ENCODE measurements at regions not wholly inside any gene's neighbourhood (a gene's known extent, or its start where the extent isn't known, plus 50 kb on each side); places are given as distances from the start of the nearest gene placed in this dataset.

- ChIA-PET POLR2A (no interaction called here), CTCF (no interaction called here)
- Mint-ChIP-seq H3K4me1 (ENCODE audit: low read depth) (peaks cover 58% of the 10 kb centered on the region), H3K36me3 (ENCODE audit: low read depth) (no peaks in the 10 kb centered on the region), H3K4me3 (no peak overlapping the region), H3K9me3 (peaks cover 2% of the 10 kb centered on the region), H3K27me3 (no peaks in the 10 kb centered on the region), H3K27ac (no peak overlapping the region)
- intact Hi-C loops (cut with DNase I, micrococcal nuclease): no loop called here
- Histone ChIP-seq H3K27ac (ENCODE audit: low read depth in 1 of 2, low read length in 2 of 2) (no peak overlapping the region), H3K4me1 (ENCODE audit: insufficient read depth, low read length) (peaks cover 19% of the 10 kb centered on the region), H3K27me3 (ENCODE audit: control insufficient read depth in 1 of 2, insufficient read depth in 2 of 2, low read length in 2 of 2) (no peaks in the 10 kb centered on the region), H3K36me3 (ENCODE audit: insufficient read depth, low read length) (no peaks in the 10 kb centered on the region), H3K4me3 (ENCODE audit: low read length) (no peak overlapping the region), H3K9me3 (ENCODE audit: control insufficient read depth in 1 of 2, insufficient read depth in 1 of 2, low read length in 2 of 2) (no peaks in the 10 kb centered on the region)
- DNase-seq (peak in 2 of 14 experiments; percentile 20 to 24), ATAC-seq (ENCODE audit: poor library complexity) (no peak)
- TF ChIP-seq, protein P1, sequence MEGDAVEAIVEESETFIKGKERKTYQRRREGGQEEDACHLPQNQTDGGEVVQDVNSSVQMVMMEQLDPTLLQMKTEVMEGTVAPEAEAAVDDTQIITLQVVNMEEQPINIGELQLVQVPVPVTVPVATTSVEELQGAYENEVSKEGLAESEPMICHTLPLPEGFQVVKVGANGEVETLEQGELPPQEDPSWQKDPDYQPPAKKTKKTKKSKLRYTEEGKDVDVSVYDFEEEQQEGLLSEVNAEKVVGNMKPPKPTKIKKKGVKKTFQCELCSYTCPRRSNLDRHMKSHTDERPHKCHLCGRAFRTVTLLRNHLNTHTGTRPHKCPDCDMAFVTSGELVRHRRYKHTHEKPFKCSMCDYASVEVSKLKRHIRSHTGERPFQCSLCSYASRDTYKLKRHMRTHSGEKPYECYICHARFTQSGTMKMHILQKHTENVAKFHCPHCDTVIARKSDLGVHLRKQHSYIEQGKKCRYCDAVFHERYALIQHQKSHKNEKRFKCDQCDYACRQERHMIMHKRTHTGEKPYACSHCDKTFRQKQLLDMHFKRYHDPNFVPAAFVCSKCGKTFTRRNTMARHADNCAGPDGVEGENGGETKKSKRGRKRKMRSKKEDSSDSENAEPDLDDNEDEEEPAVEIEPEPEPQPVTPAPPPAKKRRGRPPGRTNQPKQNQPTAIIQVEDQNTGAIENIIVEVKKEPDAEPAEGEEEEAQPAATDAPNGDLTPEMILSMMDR (IDR thresholded peaks at IDR 0.05): no peak
Measured at GRCh38 chr4:38368613-38369012, 295.4 kb upstream of the KLF3 start.

- ATAC-seq (ENCODE audit: poor library complexity) (no peak), DNase-seq (no peak)
- Histone ChIP-seq H3K36me3 (ENCODE audit: insufficient read depth, low read length) (no peaks in the 10 kb centered on the region), H3K27me3 (ENCODE audit: control insufficient read depth in 1 of 2, insufficient read depth in 2 of 2, low read length in 2 of 2) (no peaks in the 10 kb centered on the region), H3K4me3 (ENCODE audit: low read length) (no peak overlapping the region), H3K4me1 (ENCODE audit: insufficient read depth, low read length) (peaks cover 17% of the 10 kb centered on the region), H3K27ac (ENCODE audit: low read depth in 1 of 2, low read length in 2 of 2) (no peak overlapping the region), H3K9me3 (ENCODE audit: control insufficient read depth in 1 of 2, insufficient read depth in 1 of 2, low read length in 2 of 2) (no peaks in the 10 kb centered on the region)
- Mint-ChIP-seq H3K27ac (no peak overlapping the region), H3K4me3 (no peak overlapping the region), H3K4me1 (ENCODE audit: low read depth) (peaks cover 55% of the 10 kb centered on the region), H3K27me3 (no peaks in the 10 kb centered on the region), H3K36me3 (ENCODE audit: low read depth) (no peaks in the 10 kb centered on the region), H3K9me3 (peaks cover 2% of the 10 kb centered on the region)
- TF ChIP-seq, protein P1 (IDR thresholded peaks at IDR 0.05): no peak
- ChIA-PET POLR2A (no interaction called here), CTCF (no interaction called here)
- intact Hi-C loops (cut with DNase I, micrococcal nuclease): no loop called here
Measured at GRCh38 chr4:38371391-38371851, 292.6 kb upstream of the KLF3 start.

GRCh38 chr4:38373375-38373774 lies 290.6 kb upstream of the KLF3 start:
- Histone ChIP-seq H3K4me1 (ENCODE audit: insufficient read depth, low read length) (peaks cover 6% of the 10 kb centered on the region), H3K9me3 (ENCODE audit: control insufficient read depth in 1 of 2, insufficient read depth in 1 of 2, low read length in 2 of 2) (no peaks in the 10 kb centered on the region), H3K27ac (ENCODE audit: low read depth in 1 of 2, low read length in 2 of 2) (no peak overlapping the region), H3K4me3 (ENCODE audit: low read length) (no peak overlapping the region), H3K36me3 (ENCODE audit: insufficient read depth, low read length) (no peaks in the 10 kb centered on the region), H3K27me3 (ENCODE audit: control insufficient read depth in 1 of 2, insufficient read depth in 2 of 2, low read length in 2 of 2) (no peaks in the 10 kb centered on the region)
- Mint-ChIP-seq H3K9me3 (peaks cover 2% of the 10 kb centered on the region), H3K4me3 (no peak overlapping the region), H3K27ac (no peak overlapping the region), H3K4me1 (ENCODE audit: low read depth) (peaks cover 36% of the 10 kb centered on the region), H3K36me3 (ENCODE audit: low read depth) (no peaks in the 10 kb centered on the region), H3K27me3 (no peaks in the 10 kb centered on the region)
- intact Hi-C loops (cut with DNase I, micrococcal nuclease): no loop called here
- DNase-seq (no peak), ATAC-seq (ENCODE audit: poor library complexity) (no peak)
- POLR2A ChIA-PET: no interaction called here
- CTCF ChIA-PET: no interaction called here
- TF ChIP-seq, protein P1 (IDR thresholded peaks at IDR 0.05): no peak
